ENCODE measurements at regions not wholly inside any gene's neighbourhood (a gene's known extent, or its start where the extent isn't known, plus 50 kb on each side); places are given as distances from the start of the nearest gene placed in this dataset.

DNA sequence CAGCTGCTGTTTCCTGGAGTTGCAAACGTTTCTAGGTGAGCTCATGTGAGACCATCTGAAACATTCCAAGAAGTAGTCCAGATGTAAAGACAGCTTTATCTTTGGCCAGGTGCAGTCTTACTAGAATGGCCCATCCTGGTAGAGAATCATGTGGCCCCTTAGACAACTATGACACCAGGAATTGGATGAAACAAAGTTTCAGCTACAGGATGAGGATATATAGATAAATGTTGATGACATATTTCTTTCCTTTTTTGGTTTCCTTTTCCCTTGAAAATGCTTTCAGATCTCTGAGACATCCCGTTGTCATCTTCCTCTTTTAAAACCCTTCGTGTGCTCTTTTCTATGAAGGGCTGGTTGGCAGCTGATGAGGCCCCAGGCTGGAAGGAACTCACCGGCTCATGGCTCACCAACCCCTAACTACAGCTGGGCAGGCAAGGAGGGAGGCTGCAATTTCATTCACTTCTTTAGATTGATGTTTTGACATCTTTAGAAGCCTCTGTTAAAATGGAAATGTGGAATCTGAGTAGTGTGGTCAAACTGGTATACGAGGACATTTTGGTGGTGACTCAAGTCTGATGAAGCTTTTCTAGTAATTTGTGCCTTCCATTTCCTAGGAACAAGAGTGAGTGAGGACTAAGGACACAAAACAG is 167.9 kb upstream of the TNFAIP3 start:
- no peak for TF ChIP-seq CREB1 (IDR thresholded peaks at IDR 0.05; ENCODE audit: low read depth)
- TF ChIP-seq EGR1 (IDR thresholded peaks at IDR 0.05) = no peak
- no peak for TF ChIP-seq TAF1 (IDR thresholded peaks at IDR 0.05; ENCODE audit: low read depth)

DNA sequence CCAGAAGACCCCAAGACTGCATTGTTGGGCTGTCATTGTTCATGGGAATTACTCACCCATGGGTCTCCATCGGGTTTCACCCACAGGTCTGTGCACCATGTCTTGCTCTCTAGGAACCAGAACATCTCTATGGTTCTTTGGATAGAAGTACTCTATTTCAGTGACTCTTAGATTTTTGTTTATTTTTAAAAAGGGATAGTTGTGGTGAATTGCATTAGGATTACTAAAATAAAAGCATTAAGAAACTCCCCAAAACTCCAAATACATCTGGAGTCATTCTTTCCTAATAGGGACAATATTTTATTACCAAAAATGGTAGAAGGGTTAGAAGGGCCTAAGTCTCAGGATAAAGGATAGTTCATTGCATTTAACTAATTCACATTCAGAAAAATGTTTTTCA is 166.9 kb upstream of the TNFAIP3 start:
- no peak for TF ChIP-seq CEBPB (IDR thresholded peaks at IDR 0.05)
- TF ChIP-seq, protein P1, sequence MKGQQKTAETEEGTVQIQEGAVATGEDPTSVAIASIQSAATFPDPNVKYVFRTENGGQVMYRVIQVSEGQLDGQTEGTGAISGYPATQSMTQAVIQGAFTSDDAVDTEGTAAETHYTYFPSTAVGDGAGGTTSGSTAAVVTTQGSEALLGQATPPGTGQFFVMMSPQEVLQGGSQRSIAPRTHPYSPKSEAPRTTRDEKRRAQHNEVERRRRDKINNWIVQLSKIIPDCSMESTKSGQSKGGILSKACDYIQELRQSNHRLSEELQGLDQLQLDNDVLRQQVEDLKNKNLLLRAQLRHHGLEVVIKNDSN (IDR thresholded peaks at IDR 0.05) = no peak
- TF ChIP-seq ZBTB7A (IDR thresholded peaks at IDR 0.05; ENCODE audit: low read depth) = no peak

DNA sequence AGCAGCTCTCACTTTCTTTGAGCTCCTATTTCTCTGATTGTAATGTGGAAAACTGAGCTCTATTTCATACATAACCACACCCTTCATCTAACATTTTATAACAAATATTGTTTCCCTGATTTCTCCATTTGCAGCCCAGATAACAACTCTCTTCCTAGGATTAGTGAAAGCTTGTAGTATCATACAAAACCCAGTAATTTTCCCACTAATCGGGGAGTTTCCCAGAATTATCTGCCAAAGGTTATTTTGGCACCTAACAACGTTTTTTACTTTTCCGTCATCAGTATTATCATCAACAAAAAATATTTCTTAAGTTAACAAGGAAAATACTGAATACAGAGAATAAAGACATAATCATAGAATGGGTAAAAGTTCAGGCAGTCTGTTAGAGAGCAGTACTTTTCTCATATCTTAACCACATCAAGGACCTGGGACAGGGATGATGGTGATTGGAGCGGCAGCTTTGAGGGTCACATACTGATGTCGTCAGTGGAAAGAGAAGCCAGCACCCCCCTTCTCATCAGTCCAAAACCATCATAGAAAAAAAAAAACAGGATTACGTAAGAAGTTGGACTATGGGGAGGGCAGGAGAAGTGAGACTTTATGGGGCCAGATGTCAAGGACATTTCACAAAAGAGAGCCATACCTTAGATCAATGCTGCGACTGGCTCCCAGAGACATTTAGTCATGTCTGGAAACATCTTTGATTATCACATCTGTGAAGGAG is 166.1 kb upstream of the TNFAIP3 start:
- TF ChIP-seq NFIC (IDR thresholded peaks at IDR 0.05) = no peak
- no peak for TF ChIP-seq ZBTB7A (IDR thresholded peaks at IDR 0.05; ENCODE audit: low read depth)
- TF ChIP-seq, protein P2, sequence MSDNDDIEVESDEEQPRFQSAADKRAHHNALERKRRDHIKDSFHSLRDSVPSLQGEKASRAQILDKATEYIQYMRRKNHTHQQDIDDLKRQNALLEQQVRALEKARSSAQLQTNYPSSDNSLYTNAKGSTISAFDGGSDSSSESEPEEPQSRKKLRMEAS (IDR thresholded peaks at IDR 0.05) = no peak
- no peak for TF ChIP-seq TCF12 (IDR thresholded peaks at IDR 0.05; ENCODE audit: low read depth)
- TF ChIP-seq EP300 (IDR thresholded peaks at IDR 0.05; ENCODE audit: borderline replicate concordance) = no peak
- TF ChIP-seq CEBPB (IDR thresholded peaks at IDR 0.05) = no peak
- TF ChIP-seq, protein P3, sequence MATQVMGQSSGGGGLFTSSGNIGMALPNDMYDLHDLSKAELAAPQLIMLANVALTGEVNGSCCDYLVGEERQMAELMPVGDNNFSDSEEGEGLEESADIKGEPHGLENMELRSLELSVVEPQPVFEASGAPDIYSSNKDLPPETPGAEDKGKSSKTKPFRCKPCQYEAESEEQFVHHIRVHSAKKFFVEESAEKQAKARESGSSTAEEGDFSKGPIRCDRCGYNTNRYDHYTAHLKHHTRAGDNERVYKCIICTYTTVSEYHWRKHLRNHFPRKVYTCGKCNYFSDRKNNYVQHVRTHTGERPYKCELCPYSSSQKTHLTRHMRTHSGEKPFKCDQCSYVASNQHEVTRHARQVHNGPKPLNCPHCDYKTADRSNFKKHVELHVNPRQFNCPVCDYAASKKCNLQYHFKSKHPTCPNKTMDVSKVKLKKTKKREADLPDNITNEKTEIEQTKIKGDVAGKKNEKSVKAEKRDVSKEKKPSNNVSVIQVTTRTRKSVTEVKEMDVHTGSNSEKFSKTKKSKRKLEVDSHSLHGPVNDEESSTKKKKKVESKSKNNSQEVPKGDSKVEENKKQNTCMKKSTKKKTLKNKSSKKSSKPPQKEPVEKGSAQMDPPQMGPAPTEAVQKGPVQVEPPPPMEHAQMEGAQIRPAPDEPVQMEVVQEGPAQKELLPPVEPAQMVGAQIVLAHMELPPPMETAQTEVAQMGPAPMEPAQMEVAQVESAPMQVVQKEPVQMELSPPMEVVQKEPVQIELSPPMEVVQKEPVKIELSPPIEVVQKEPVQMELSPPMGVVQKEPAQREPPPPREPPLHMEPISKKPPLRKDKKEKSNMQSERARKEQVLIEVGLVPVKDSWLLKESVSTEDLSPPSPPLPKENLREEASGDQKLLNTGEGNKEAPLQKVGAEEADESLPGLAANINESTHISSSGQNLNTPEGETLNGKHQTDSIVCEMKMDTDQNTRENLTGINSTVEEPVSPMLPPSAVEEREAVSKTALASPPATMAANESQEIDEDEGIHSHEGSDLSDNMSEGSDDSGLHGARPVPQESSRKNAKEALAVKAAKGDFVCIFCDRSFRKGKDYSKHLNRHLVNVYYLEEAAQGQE (IDR thresholded peaks at IDR 0.05; ENCODE audit: low read depth) = no peak
- no peak for TF ChIP-seq FOXM1 (IDR thresholded peaks at IDR 0.05; ENCODE audit: borderline replicate concordance, low read depth)
- TF ChIP-seq, protein P1 (IDR thresholded peaks at IDR 0.05) = no peak
- TF ChIP-seq TAF1 (IDR thresholded peaks at IDR 0.05; ENCODE audit: low read depth) = no peak
- no peak for TF ChIP-seq CREB1 (IDR thresholded peaks at IDR 0.05; ENCODE audit: low read depth)
- TF ChIP-seq TEAD4 (IDR thresholded peaks at IDR 0.05) = no peak
- TF ChIP-seq EGR1 (IDR thresholded peaks at IDR 0.05) = no peak
- no peak for TF ChIP-seq RAD21 (IDR thresholded peaks at IDR 0.05; ENCODE audit: low read depth)
- TF ChIP-seq YY1 (IDR thresholded peaks at IDR 0.05; ENCODE audit: low read depth) = no peak

DNA sequence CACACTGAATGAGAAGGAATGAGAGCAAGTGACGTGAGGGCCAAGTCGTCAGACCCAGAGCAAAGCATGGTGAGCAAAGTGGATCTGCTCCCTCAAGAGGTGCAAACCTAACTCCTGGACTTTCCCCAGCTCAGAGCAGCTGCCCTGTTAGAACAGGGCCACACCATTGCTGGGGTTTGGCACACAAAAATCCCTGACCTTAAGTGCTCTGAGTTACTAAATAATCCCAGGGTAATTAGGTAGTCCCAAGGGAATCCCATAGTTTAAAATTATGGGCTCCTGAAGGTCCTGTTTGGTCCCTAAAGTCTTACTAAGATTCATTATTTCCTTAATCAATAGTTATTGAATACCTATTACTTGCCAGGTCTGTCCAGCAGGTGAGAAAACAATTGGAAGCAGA is 165.1 kb upstream of the TNFAIP3 start:
- TF ChIP-seq CREB1 (IDR thresholded peaks at IDR 0.05; ENCODE audit: low read depth) (no peak), TCF12 (IDR thresholded peaks at IDR 0.05; ENCODE audit: low read depth) (no peak), ZBTB7A (IDR thresholded peaks at IDR 0.05; ENCODE audit: low read depth) (no peak), TAF1 (IDR thresholded peaks at IDR 0.05; ENCODE audit: low read depth) (no peak), TEAD4 (IDR thresholded peaks at IDR 0.05) (no peak)
- TF ChIP-seq, protein P1 (IDR thresholded peaks at IDR 0.05) = no peak
- TF ChIP-seq, protein P2 (IDR thresholded peaks at IDR 0.05) = no peak

DNA sequence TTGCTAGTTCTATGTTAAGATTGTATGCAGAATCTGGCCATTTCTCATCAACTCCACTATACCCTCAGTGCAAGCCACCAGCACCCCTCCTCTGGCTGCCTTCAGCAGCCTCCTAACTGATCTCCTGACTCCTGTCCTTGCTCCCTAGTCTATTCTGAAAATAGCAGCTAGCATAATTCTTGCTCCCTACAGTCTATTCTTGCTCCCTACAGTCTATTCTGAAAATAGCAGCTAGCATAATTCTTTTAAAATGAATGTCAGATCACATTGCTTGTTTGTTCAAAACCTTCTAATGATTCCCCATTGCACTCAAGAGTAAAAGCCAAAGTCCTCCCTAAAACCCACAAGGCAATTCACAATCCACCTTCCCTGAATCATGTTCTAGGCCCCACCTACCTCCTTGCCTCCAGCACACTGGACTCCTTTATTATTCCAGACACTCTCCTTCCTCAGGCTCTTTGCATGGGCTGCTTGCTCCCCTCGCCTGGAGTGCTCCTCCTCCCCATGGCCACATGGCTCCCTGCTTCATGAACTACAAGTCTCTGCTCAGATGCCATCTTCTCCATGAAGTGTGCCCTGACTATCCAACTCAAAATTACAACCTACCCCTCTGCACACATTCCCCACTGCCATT is 164.2 kb upstream of the TNFAIP3 start:
- TF ChIP-seq, protein P2 (IDR thresholded peaks at IDR 0.05) = no peak
- TF ChIP-seq EP300 (IDR thresholded peaks at IDR 0.05; ENCODE audit: borderline replicate concordance) = no peak

DNA sequence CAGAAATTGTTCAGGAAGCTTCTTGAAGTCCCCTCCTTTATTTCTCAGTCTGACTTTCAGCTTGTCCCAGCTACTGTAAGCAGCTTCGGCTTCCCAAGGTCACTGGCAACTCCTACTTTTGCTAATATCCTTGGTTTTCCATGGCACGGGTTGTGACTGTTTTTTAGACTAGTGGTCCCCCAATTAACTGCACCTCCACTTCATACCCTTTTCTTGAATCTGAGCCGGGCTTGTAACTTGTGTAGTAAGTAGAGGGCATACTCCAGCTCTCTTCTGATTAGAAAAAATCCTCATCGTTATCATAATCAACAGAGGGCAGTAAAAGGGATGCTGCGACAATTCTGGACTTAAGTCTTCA is 162.3 kb upstream of the TNFAIP3 start:
- no peak for TF ChIP-seq EP300 (IDR thresholded peaks at IDR 0.05; ENCODE audit: borderline replicate concordance)
- no peak for TF ChIP-seq EGR1 (IDR thresholded peaks at IDR 0.05)
- no peak for TF ChIP-seq FOXM1 (IDR thresholded peaks at IDR 0.05; ENCODE audit: borderline replicate concordance, low read depth)
- TF ChIP-seq, protein P1 (IDR thresholded peaks at IDR 0.05) = no peak
- no peak for TF ChIP-seq TAF1 (IDR thresholded peaks at IDR 0.05; ENCODE audit: low read depth)
- TF ChIP-seq, protein P2 (IDR thresholded peaks at IDR 0.05) = no peak
- TF ChIP-seq TEAD4 (IDR thresholded peaks at IDR 0.05) = no peak
- no peak for TF ChIP-seq YY1 (IDR thresholded peaks at IDR 0.05; ENCODE audit: low read depth)
- TF ChIP-seq CEBPB (IDR thresholded peaks at IDR 0.05) = no peak
- no peak for TF ChIP-seq ZBTB7A (IDR thresholded peaks at IDR 0.05; ENCODE audit: low read depth)
- TF ChIP-seq RAD21 (IDR thresholded peaks at IDR 0.05; ENCODE audit: low read depth) = no peak
- TF ChIP-seq, protein P3 (IDR thresholded peaks at IDR 0.05; ENCODE audit: low read depth) = no peak
- TF ChIP-seq CREB1 (IDR thresholded peaks at IDR 0.05; ENCODE audit: low read depth) = no peak
- TF ChIP-seq NFIC (IDR thresholded peaks at IDR 0.05) = no peak
- TF ChIP-seq TCF12 (IDR thresholded peaks at IDR 0.05; ENCODE audit: low read depth) = no peak
